Parathyroid adenoma (tissue), 2 donors: ENCODE measurements at regions not wholly inside any gene's neighbourhood (a gene's known extent, or its start where the extent isn't known, plus 50 kb on each side); places are given as distances from the start of the nearest gene placed in this dataset.

Experiments
- H2AFZ ChIP-seq: fragments of 300-600 bp; sonication (generic); one replicate; pipeline ENCODE4 v1.7.0; 2017; ENCODE audit warnings: antibody characterized with exemption, mild to moderate bottlenecking
- H3K27ac ChIP-seq: fragments of 300-600 bp; sonication (generic); one replicate; pipeline ENCODE4 v1.7.0; 2017
- H3K27me3 ChIP-seq: fragments of 300-600 bp; sonication (generic); one replicate; pipeline ENCODE4 v1.7.0; 2017; ENCODE audit warnings: low read length; ENCODE audit not compliant: control insufficient read depth, insufficient read depth
- H3K36me3 ChIP-seq: fragments of 300-600 bp; sonication (generic); one replicate; pipeline ENCODE4 v1.7.0; 2017; ENCODE audit warnings: low read length; ENCODE audit not compliant: control insufficient read depth, insufficient read depth
- H3K4me1 ChIP-seq: fragments of 300-600 bp; sonication (generic); one replicate; pipeline ENCODE4 v1.7.0; 2017; ENCODE audit warnings: control low read depth
- H3K4me2 ChIP-seq: fragments of 300-600 bp; sonication (generic); one replicate; pipeline ENCODE4 v1.7.0; 2017; ENCODE audit warnings: low read length
- H3K4me3 ChIP-seq: fragments of 300-600 bp; sonication (generic); one replicate; pipeline ENCODE4 v1.7.0; 2017; ENCODE audit warnings: low read depth, low read length
- H3K79me2 ChIP-seq: fragments of 300-600 bp; sonication (generic); one replicate; pipeline ENCODE4 v1.7.0; 2017; ENCODE audit warnings: control low read depth
- H3K9ac ChIP-seq: fragments of 300-600 bp; sonication (generic); one replicate; pipeline ENCODE4 v1.7.0; 2017; ENCODE audit warnings: mild to moderate bottlenecking
- H3K9me3 ChIP-seq: fragments of 300-600 bp; sonication (generic); one replicate; pipeline ENCODE4 v1.7.0; 2017; ENCODE audit warnings: low read length; ENCODE audit not compliant: control insufficient read depth
- CTCF ChIP-seq: fragments of 300-600 bp; sonication (generic); IDR thresholded peaks from one replicate; pipeline ENCODE4 v1.7.0; 2017; ENCODE audit warnings: antibody characterized with exemption, mild to moderate bottlenecking
- donor health status: primary hyperparathyroidism.

- Histone ChIP-seq H3K79me2 (no peaks in the 10 kb centered on the region), H3K4me2 (no peak overlapping the region), H3K36me3 (no peaks in the 10 kb centered on the region), H3K4me1 (no peaks in the 10 kb centered on the region), H3K27ac (no peak overlapping the region), H3K27me3 (no peaks in the 10 kb centered on the region), H3K9ac (no peak overlapping the region), H3K9me3 (no peaks in the 10 kb centered on the region), H2AFZ (no peak overlapping the region), H3K4me3 (no peak overlapping the region)
- no peak for TF ChIP-seq CTCF
Measured at GRCh38 chr7:115758025-115758424, 272.5 kb downstream of the TFEC start.

GRCh38 chr7:115754226-115754625 is 276.3 kb downstream of the TFEC start:
- Histone ChIP-seq H3K9ac (no peak overlapping the region), H3K27ac (no peak overlapping the region), H3K4me1 (no peaks in the 10 kb centered on the region), H3K4me2 (no peak overlapping the region), H2AFZ (no peak overlapping the region), H3K79me2 (no peaks in the 10 kb centered on the region), H3K36me3 (no peaks in the 10 kb centered on the region), H3K4me3 (no peak overlapping the region), H3K9me3 (no peaks in the 10 kb centered on the region), H3K27me3 (no peaks in the 10 kb centered on the region)
- TF ChIP-seq CTCF = no peak

GRCh38 chr7:115749924-115750323 is 280.6 kb downstream of the TFEC start:
- no peaks in the 10 kb centered on the region for H3K9me3 ChIP-seq
- no peaks in the 10 kb centered on the region for H3K36me3 ChIP-seq
- H3K4me2 ChIP-seq = no peak overlapping the region
- TF ChIP-seq CTCF = no peak
- no peaks in the 10 kb centered on the region for H3K4me1 ChIP-seq
- no peaks in the 10 kb centered on the region for H3K27me3 ChIP-seq
- H3K79me2 ChIP-seq = no peaks in the 10 kb centered on the region
- H3K9ac ChIP-seq = no peak overlapping the region
- no peak overlapping the region for H3K4me3 ChIP-seq
- no peak overlapping the region for H2AFZ ChIP-seq
- H3K27ac ChIP-seq = no peak overlapping the region

GRCh38 chr7:115748123-115748738 is 282.3 kb downstream of the TFEC start:
- Histone ChIP-seq H3K36me3 (no peaks in the 10 kb centered on the region), H3K27ac (no peak overlapping the region), H3K79me2 (no peaks in the 10 kb centered on the region), H3K9me3 (no peaks in the 10 kb centered on the region), H2AFZ (no peak overlapping the region), H3K4me1 (no peaks in the 10 kb centered on the region), H3K9ac (no peak overlapping the region), H3K4me3 (no peak overlapping the region), H3K27me3 (no peaks in the 10 kb centered on the region), H3K4me2 (no peak overlapping the region)
- TF ChIP-seq CTCF = no peak

- H3K27ac ChIP-seq = no peak overlapping the region
- no peaks in the 10 kb centered on the region for H3K4me1 ChIP-seq
Measured at GRCh38 chr7:115747174-115747573, 283.4 kb downstream of the TFEC start.

More at GRCh38 chr7:115747174-115747573, 283.4 kb downstream of the TFEC start:
- Histone ChIP-seq H3K4me3 (no peak overlapping the region), H3K27me3 (no peaks in the 10 kb centered on the region), H2AFZ (no peak overlapping the region), H3K4me2 (no peak overlapping the region), H3K9ac (no peak overlapping the region), H3K79me2 (no peaks in the 10 kb centered on the region), H3K9me3 (no peaks in the 10 kb centered on the region), H3K36me3 (no peaks in the 10 kb centered on the region)
- no peak for TF ChIP-seq CTCF
